HG02642 (cell line): ENCODE measurements at regions not wholly inside any gene's neighbourhood (a gene's known extent, or its start where the extent isn't known, plus 50 kb on each side); places are given as distances from the start of the nearest gene placed in this dataset.
"Not testable (repeated sequence)": the region's sequence is repeated elsewhere in the genome, so short reads cannot be mapped to it uniquely, and the experiment has no call there.

Experiments
- ATAC-seq: cut with Tn5 transposase; IDR thresholded peaks from one replicate; pipeline ENCODE4 v1.9.1; 2021; ENCODE audit warnings: mild to moderate bottlenecking; ENCODE audit not compliant: unreplicated experiment, poor library complexity

GRCh38 chr5:82534986-82535385 is 256.8 kb upstream of the RPS23 start:
- ATAC-seq, result no peak

GRCh38 chr5:82532075-82532474 is 253.9 kb upstream of the RPS23 start:
- ATAC-seq, result not testable (repeated sequence)

- no peak for ATAC-seq
These were observed 248.4 kb upstream of the RPS23 start for GRCh38 chr5:82526540-82526939.

GRCh38 chr5:82525626-82526025 is 247.5 kb upstream of the RPS23 start:
- no peak for ATAC-seq

GRCh38 chr5:82523633-82524032 is 245.5 kb upstream of the RPS23 start:
- ATAC-seq, result no peak

- ATAC-seq, result no peak
These were observed 244.7 kb upstream of the RPS23 start for GRCh38 chr5:82522897-82523296.

- ATAC-seq, result no peak
These were observed 243.4 kb upstream of the RPS23 start for GRCh38 chr5:82521431-82522051.

GRCh38 chr5:82519558-82519957 is 241.4 kb upstream of the RPS23 start:
- ATAC-seq, result no peak

- no peak for ATAC-seq
These were observed 239.5 kb upstream of the RPS23 start for GRCh38 chr5:82517544-82518075.

- no peak for ATAC-seq
These were observed 235.6 kb upstream of the RPS23 start for GRCh38 chr5:82513738-82514137.

GRCh38 chr5:82512025-82512424 is 233.9 kb upstream of the RPS23 start:
- peak; percentile 86 for ATAC-seq

GRCh38 chr5:82511134-82511533 is 233.0 kb upstream of the RPS23 start:
- no peak for ATAC-seq

- no peak for ATAC-seq
These were observed 231.6 kb upstream of the RPS23 start for GRCh38 chr5:82509762-82510161.

- ATAC-seq, result not testable (repeated sequence)
These were observed 228.2 kb upstream of the RPS23 start for GRCh38 chr5:82506390-82506789.

- no peak for ATAC-seq
These were observed 221.6 kb upstream of the RPS23 start for GRCh38 chr5:82499725-82500244.

GRCh38 chr5:82497242-82497641 is 219.1 kb upstream of the RPS23 start:
- ATAC-seq, result no peak

- no peak for ATAC-seq
These were observed 216.8 kb upstream of the RPS23 start for GRCh38 chr5:82494942-82495341.

- no peak for ATAC-seq
These were observed 215.1 kb upstream of the RPS23 start for GRCh38 chr5:82493221-82493620.

- no peak for ATAC-seq
These were observed 213.2 kb upstream of the RPS23 start for GRCh38 chr5:82491397-82491796.

- no peak for ATAC-seq
These were observed 211.5 kb upstream of the RPS23 start for GRCh38 chr5:82489683-82490082.

GRCh38 chr5:82487131-82487530 is 209.0 kb upstream of the RPS23 start:
- no peak for ATAC-seq

GRCh38 chr5:82480331-82480730 is 202.2 kb upstream of the RPS23 start:
- no peak for ATAC-seq
